ENCODE measurements at regions not wholly inside any gene's neighbourhood (a gene's known extent, or its start where the extent isn't known, plus 50 kb on each side); places are given as distances from the start of the nearest gene placed in this dataset.

DNA sequence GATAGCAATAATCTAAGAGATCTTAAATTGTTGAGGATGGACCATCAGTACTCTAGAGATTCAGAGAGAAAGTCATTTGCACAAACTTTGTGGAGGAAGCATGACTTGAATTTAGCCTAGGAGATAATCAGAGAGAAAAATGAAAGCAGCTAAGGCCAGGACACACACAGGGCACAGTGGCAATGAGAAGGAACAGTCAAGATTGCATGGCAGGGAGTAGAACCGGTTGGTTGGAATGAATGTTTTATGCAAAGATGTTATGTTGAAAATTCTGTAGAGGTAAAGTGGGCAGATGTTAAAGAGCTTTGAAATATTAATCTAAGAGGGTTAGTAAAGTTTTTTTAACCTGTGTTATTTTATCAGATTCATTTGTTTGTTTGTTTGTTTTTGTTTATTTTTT lies 521.8 kb downstream of the GATA3 start:
- TF ChIP-seq, protein P1, sequence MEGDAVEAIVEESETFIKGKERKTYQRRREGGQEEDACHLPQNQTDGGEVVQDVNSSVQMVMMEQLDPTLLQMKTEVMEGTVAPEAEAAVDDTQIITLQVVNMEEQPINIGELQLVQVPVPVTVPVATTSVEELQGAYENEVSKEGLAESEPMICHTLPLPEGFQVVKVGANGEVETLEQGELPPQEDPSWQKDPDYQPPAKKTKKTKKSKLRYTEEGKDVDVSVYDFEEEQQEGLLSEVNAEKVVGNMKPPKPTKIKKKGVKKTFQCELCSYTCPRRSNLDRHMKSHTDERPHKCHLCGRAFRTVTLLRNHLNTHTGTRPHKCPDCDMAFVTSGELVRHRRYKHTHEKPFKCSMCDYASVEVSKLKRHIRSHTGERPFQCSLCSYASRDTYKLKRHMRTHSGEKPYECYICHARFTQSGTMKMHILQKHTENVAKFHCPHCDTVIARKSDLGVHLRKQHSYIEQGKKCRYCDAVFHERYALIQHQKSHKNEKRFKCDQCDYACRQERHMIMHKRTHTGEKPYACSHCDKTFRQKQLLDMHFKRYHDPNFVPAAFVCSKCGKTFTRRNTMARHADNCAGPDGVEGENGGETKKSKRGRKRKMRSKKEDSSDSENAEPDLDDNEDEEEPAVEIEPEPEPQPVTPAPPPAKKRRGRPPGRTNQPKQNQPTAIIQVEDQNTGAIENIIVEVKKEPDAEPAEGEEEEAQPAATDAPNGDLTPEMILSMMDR (IDR thresholded peaks at IDR 0.05) = no peak
- no peak for TF ChIP-seq POLR2A (IDR thresholded peaks at IDR 0.05)

Measured in esophagus squamous epithelium (tissue), 4 donors.